ENCODE measurements at regions not wholly inside any gene's neighbourhood (a gene's known extent, or its start where the extent isn't known, plus 50 kb on each side); places are given as distances from the start of the nearest gene placed in this dataset.
"Not testable (repeated sequence)": the region's sequence is repeated elsewhere in the genome, so short reads cannot be mapped to it uniquely, and the experiment has no call there.

- no peak for DNase-seq
These were observed 746.6 kb upstream of the ADGRB3 start for GRCh38 chr6:67888546-67888885.

- no peak for DNase-seq
These were observed 747.1 kb upstream of the ADGRB3 start for GRCh38 chr6:67887747-67888545.

- no peak for DNase-seq
These were observed 747.7 kb upstream of the ADGRB3 start for GRCh38 chr6:67887419-67887746.

GRCh38 chr6:67886840-67887292 lies 748.2 kb upstream of the ADGRB3 start:
- DNase-seq, result no peak

GRCh38 chr6:67886036-67886707 lies 748.9 kb upstream of the ADGRB3 start:
- no peak for DNase-seq

- no peak for DNase-seq
These were observed 749.7 kb upstream of the ADGRB3 start for GRCh38 chr6:67885081-67886033.

- DNase-seq, result no peak
These were observed 750.6 kb upstream of the ADGRB3 start for GRCh38 chr6:67884442-67884841.

GRCh38 chr6:67883500-67884366 lies 751.3 kb upstream of the ADGRB3 start:
- DNase-seq, result no peak

- DNase-seq, result no peak
These were observed 752.4 kb upstream of the ADGRB3 start for GRCh38 chr6:67882436-67883311.

GRCh38 chr6:67881706-67882065 lies 753.4 kb upstream of the ADGRB3 start:
- no peak for DNase-seq

- DNase-seq, result no peak
These were observed 754.0 kb upstream of the ADGRB3 start for GRCh38 chr6:67880939-67881705.

- not testable (repeated sequence) for DNase-seq
These were observed 754.7 kb upstream of the ADGRB3 start for GRCh38 chr6:67880343-67880742.

GRCh38 chr6:67879928-67880327 lies 755.2 kb upstream of the ADGRB3 start:
- DNase-seq, result not testable (repeated sequence)

GRCh38 chr6:67879105-67879904 lies 755.8 kb upstream of the ADGRB3 start:
- DNase-seq, result not testable (repeated sequence)

- DNase-seq, result not testable (repeated sequence)
These were observed 756.9 kb upstream of the ADGRB3 start for GRCh38 chr6:67878216-67878615.

- DNase-seq, result no peak
These were observed 757.8 kb upstream of the ADGRB3 start for GRCh38 chr6:67877288-67877687.

GRCh38 chr6:67875877-67876383 lies 759.2 kb upstream of the ADGRB3 start:
- DNase-seq, result no peak

- no peak for DNase-seq
These were observed 764.8 kb upstream of the ADGRB3 start for GRCh38 chr6:67870321-67870720.

- DNase-seq, result no peak
These were observed 771.7 kb upstream of the ADGRB3 start for GRCh38 chr6:67863346-67863745.

- no peak for DNase-seq
These were observed 781.0 kb upstream of the ADGRB3 start for GRCh38 chr6:67854098-67854497.
